GM23338 (cell line): ENCODE measurements at regions not wholly inside any gene's neighbourhood (a gene's known extent, or its start where the extent isn't known, plus 50 kb on each side); places are given as distances from the start of the nearest gene placed in this dataset.
A peak's percentile ranks its signal among the peaks of the same experiment; 100 is the strongest.

Experiments used
- ATAC-seq: fragments of 200-7000 bp; cut with Tn5 transposase; 3 replicates; pipeline ENCODE4 v1.9.1; 2020
- DNase-seq: peaks from one replicate; pipeline ENCODE4 v3.0.0-alpha.2; 2015; ENCODE audit warnings: low spot score
- H2AFZ ChIP-seq: fragments of 200-600 bp; sonication (generic); 2 replicates; pipeline ENCODE4 v1.8.0; 2016; ENCODE audit warnings: antibody characterized with exemption, mild to moderate bottlenecking, moderate library complexity
- H3F3A ChIP-seq: fragments of 200-600 bp; sonication (generic); replicated peaks from 2 replicates; pipeline ENCODE4 v1.8.0; 2017; ENCODE audit warnings: antibody characterized with exemption, mixed run types, low read depth
- H3K27ac ChIP-seq: fragments of 200-600 bp; sonication (generic); 2 replicates; pipeline ENCODE4 v1.6.1; 2016; ENCODE audit warnings: low read depth
- H3K27me3 ChIP-seq: fragments of 200-600 bp; sonication (generic); 2 replicates; pipeline ENCODE4 v1.8.0; 2016; ENCODE audit warnings: mild to moderate bottlenecking, mixed run types, moderate library complexity; ENCODE audit not compliant: insufficient read depth
- H3K36me3 ChIP-seq: fragments of 200-600 bp; sonication (generic); 2 replicates; pipeline ENCODE4 v1.8.0; 2016; ENCODE audit warnings: mild to moderate bottlenecking; ENCODE audit not compliant: insufficient read depth
- H3K4me1 ChIP-seq: fragments of 200-600 bp; sonication (generic); 2 replicates; pipeline ENCODE4 v1.8.0; 2016; ENCODE audit warnings: mild to moderate bottlenecking, moderate library complexity; ENCODE audit not compliant: insufficient read depth
- H3K4me2 ChIP-seq: fragments of 200-600 bp; sonication (generic); 2 replicates; pipeline ENCODE4 v1.7.1; 2017; ENCODE audit warnings: mixed run types
- H3K4me3 ChIP-seq: fragments of 200-600 bp; sonication (generic); 2 replicates; pipeline ENCODE4 v1.6.1; 2016; ENCODE audit warnings: mixed run types
- H3K79me2 ChIP-seq: fragments of 200-600 bp; sonication (generic); replicated peaks from 2 replicates; pipeline ENCODE4 v1.8.0; 2017; ENCODE audit warnings: mild to moderate bottlenecking; ENCODE audit not compliant: insufficient read depth
- H3K9me2 ChIP-seq: fragments of 200-600 bp; sonication (generic); 2 replicates; pipeline ENCODE4 v1.8.0; 2017; ENCODE audit not compliant: insufficient read depth
- H4K20me1 ChIP-seq: fragments of 200-600 bp; sonication (generic); replicated peaks from 2 replicates; pipeline ENCODE4 v1.8.0; 2017; ENCODE audit warnings: mild to moderate bottlenecking; ENCODE audit not compliant: insufficient read depth
- H3K27ac Mint-ChIP-seq: 2 replicates; pipeline ENCODE4 v1.8.0; 2020; ENCODE audit warnings: inconsistent platforms, mild to moderate bottlenecking, moderate library complexity, mixed read lengths
- H3K27me3 Mint-ChIP-seq: 3 replicates; pipeline ENCODE4 v1.8.0; 2022; ENCODE audit warnings: low read depth, mild to moderate bottlenecking, moderate library complexity, mixed read lengths, inconsistent platforms; ENCODE audit not compliant: insufficient read depth, poor library complexity
- H3K36me3 Mint-ChIP-seq: 3 replicates; pipeline ENCODE4 v1.8.0; 2021; ENCODE audit warnings: low read depth, mild to moderate bottlenecking, inconsistent platforms, moderate library complexity, mixed read lengths
- H3K4me1 Mint-ChIP-seq: 3 replicates; pipeline ENCODE4 v1.8.0; 2020; ENCODE audit warnings: mild to moderate bottlenecking, inconsistent platforms, mixed read lengths
- H3K4me3 Mint-ChIP-seq: 3 replicates; pipeline ENCODE4 v1.8.0; 2021; ENCODE audit warnings: moderate library complexity, mild to moderate bottlenecking, inconsistent platforms, mixed read lengths
- H3K9me3 Mint-ChIP-seq: 3 replicates; pipeline ENCODE4 v1.8.0; 2020; ENCODE audit warnings: moderate library complexity, mild to moderate bottlenecking, inconsistent platforms, mixed read lengths
- EZH2phosphoT487 ChIP-seq: fragments of 200-600 bp; sonication (generic); IDR thresholded peaks from one replicate; pipeline ENCODE4 v1.8.1; 2018; ENCODE audit warnings: antibody characterized with exemption; ENCODE audit not compliant: unreplicated experiment
- POLR2AphosphoS5 ChIP-seq: IDR thresholded peaks from 2 replicates; pipeline ENCODE4 v1.6.1; 2016; ENCODE audit warnings: antibody characterized with exemption, low read depth
- STAT1 ChIP-seq: IDR thresholded peaks from one replicate; pipeline ENCODE4 v1.6.1; 2016; ENCODE audit warnings: antibody characterized with exemption; ENCODE audit not compliant: unreplicated experiment
- ZNF462 ChIP-seq: fragments of 250-450 bp; sonication (Bioruptor Pico); IDR thresholded peaks from 2 replicates; pipeline ENCODE4 v1.5.0; 2020; ENCODE audit warnings: mild to moderate bottlenecking, moderate library complexity

DNA sequence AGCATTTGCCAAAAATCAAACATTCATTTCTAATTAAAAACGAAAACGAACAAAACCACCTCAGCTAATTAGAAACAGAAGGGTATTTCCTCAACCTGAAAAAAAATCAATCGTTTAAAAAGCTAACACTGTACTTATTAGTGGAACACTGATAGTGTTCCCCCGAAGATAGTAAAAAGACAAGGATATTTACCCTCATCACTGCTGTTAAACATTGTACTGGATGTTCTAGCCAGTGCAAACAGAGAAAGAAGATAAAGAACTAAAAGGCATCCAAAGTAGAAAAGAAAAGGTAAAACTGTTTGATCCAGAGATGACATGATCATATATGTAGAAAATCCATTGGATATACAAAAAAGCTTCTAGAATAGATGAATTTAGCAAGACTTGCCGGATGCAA lies 508.3 kb downstream of the DMRTA1 start:
- Mint-ChIP-seq H3K9me3 (no peaks in the 10 kb centered on the region; the same call in 1 of the 3 replicates), H3K4me3 (no peak overlapping the region), H3K27ac (no peak overlapping the region), H3K4me1 (peaks cover 10% of the 10 kb centered on the region; the same call in 2 of the 3 replicates), H3K27me3 (no peaks in the 10 kb centered on the region), H3K36me3 (no peaks in the 10 kb centered on the region)
- H4K20me1 ChIP-seq = no peaks in the 10 kb centered on the region
- H3K4me2 ChIP-seq = no peak overlapping the region
- no peak for TF ChIP-seq EZH2phosphoT487
- no peaks in the 10 kb centered on the region for H3K27me3 ChIP-seq
- no peaks in the 10 kb centered on the region for H3F3A ChIP-seq
- H3K27ac ChIP-seq = no peak overlapping the region
- H3K4me3 ChIP-seq = no peak overlapping the region
- H3K9me2 ChIP-seq = no peaks in the 10 kb centered on the region
- no peak overlapping the region for H2AFZ ChIP-seq
- H3K4me1 ChIP-seq = peaks cover 11% of the 10 kb centered on the region; the same call in 1 of the 2 replicates
- no peaks in the 10 kb centered on the region for H3K79me2 ChIP-seq
- no peak for ATAC-seq
- DNase-seq = no peak
- no peaks in the 10 kb centered on the region for H3K36me3 ChIP-seq

- Mint-ChIP-seq H3K4me3 (peak overlapping the region; percentile 39; the same call in 2 of the 3 replicates), H3K9me3 (no peaks in the 10 kb centered on the region), H3K27ac (peak overlapping the region; percentile 93), H3K4me1 (peaks cover 30% of the 10 kb centered on the region; the same call in 2 of the 3 replicates), H3K36me3 (no peaks in the 10 kb centered on the region), H3K27me3 (no peaks in the 10 kb centered on the region)
- Histone ChIP-seq H3K4me2 (peak overlapping the region; percentile 48), H2AFZ (no peak overlapping the region), H3K4me1 (peaks cover 22% of the 10 kb centered on the region), H4K20me1 (no peaks in the 10 kb centered on the region), H3F3A (no peaks in the 10 kb centered on the region), H3K9me2 (no peaks in the 10 kb centered on the region), H3K27ac (peak overlapping the region; percentile 48), H3K79me2 (no peaks in the 10 kb centered on the region), H3K27me3 (no peaks in the 10 kb centered on the region), H3K36me3 (no peaks in the 10 kb centered on the region), H3K4me3 (peak overlapping the region; percentile 10; the same call in 1 of the 2 replicates)
- ATAC-seq (peak; percentile 55), DNase-seq (peak; percentile 12)
- no peak for TF ChIP-seq POLR2AphosphoS5
- TF ChIP-seq STAT1 = no peak
These were observed 522.8 kb downstream of the DMRTA1 start for GRCh38 chr9:22969350-22969979.

GRCh38 chr9:22970434-22970975 lies 523.9 kb downstream of the DMRTA1 start:
- Mint-ChIP-seq H3K4me3 (no peak overlapping the region), H3K27ac (peak overlapping the region; percentile 75; the same call in 1 of the 2 replicates), H3K27me3 (no peaks in the 10 kb centered on the region), H3K4me1 (peaks cover 30% of the 10 kb centered on the region; the same call in 2 of the 3 replicates), H3K9me3 (no peaks in the 10 kb centered on the region), H3K36me3 (no peaks in the 10 kb centered on the region)
- no peaks in the 10 kb centered on the region for H3F3A ChIP-seq
- H3K4me1 ChIP-seq = peaks cover 22% of the 10 kb centered on the region
- ATAC-seq (no peak), DNase-seq (no peak)
- TF ChIP-seq ZNF462 = no peak
- H2AFZ ChIP-seq = peak overlapping the region; percentile 63; the same call in 1 of the 2 replicates
- peak overlapping the region; percentile 48; the same call in 1 of the 2 replicates for H3K4me2 ChIP-seq
- no peak overlapping the region for H3K4me3 ChIP-seq
- H3K79me2 ChIP-seq = no peaks in the 10 kb centered on the region
- no peaks in the 10 kb centered on the region for H3K9me2 ChIP-seq
- H3K27me3 ChIP-seq = no peaks in the 10 kb centered on the region
- H4K20me1 ChIP-seq = no peaks in the 10 kb centered on the region
- H3K27ac ChIP-seq = peak overlapping the region; percentile 48; the same call in 1 of the 2 replicates
- H3K36me3 ChIP-seq = no peaks in the 10 kb centered on the region
